ENCODE measurements at regions not wholly inside any gene's neighbourhood (a gene's known extent, or its start where the extent isn't known, plus 50 kb on each side); places are given as distances from the start of the nearest gene placed in this dataset.

DNA sequence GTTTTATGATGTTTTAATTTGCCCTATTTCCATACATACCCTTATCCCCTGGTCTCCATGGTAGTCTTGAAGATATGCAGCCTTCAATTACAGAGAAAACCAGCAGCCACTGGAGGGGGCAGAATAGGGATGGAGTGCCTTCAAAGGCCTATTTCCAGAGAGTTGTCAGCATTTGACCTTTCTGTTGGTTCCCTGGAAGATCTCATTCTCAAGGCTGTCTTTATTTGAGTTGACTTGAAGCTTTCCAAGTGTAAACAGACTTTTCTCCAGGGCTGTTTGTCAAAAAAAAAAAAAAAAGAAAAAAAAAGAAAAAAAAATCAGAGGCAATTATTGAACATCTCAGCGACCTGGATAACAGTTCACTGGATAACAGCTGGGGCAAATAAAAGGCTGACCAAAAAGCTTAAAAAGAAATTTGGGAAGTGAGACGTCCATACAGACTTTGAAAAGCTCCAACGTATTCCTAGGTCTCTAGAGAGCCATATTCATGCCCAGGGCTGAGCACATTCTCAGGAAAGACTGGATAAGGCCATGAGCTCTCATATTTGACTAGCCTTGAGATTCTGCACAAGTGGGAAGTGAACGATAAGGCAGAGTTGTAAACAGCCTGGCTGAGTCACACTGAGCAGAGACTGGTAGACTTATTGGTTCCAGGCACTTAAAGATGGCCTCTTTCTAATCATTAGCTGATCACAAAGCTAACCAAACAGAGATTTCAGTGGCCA is 126.6 kb downstream of the VAPA start:
- Mint-ChIP-seq H3K4me1 (ENCODE audit: low read depth in 2 of 2) (no peaks in the 10 kb centered on the region), H3K27ac (no peak overlapping the region), H3K36me3 (ENCODE audit: insufficient read depth) (no peaks in the 10 kb centered on the region), H3K4me3 (no peak overlapping the region), H3K9me3 (peaks cover 4% of the 10 kb centered on the region in 2 donors), H3K27me3 (peaks cover 13 to 36% of the 10 kb centered on the region in 2 donors)
- DNase-seq (no peak), ATAC-seq (replicated peaks) (no peak)

DNA sequence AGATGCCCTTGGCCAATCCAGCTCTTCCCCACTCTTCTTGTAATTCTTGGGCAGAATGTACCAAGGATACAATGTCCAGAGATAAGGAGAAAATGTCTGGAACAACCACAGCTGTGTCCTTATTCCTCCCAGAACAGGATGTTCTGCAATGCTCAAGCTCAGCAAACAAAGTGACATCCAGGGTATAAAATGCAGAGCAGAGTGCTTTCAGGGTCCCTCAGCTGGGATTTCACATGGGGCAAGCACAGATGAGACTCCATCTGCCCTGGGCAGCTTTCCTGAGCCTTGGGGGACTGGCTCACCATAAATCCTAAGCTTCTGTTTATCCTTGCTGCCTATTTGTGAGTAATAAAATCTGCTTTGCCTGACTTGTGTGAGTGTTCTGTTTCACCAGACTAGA is 127.4 kb downstream of the VAPA start:
- ATAC-seq (replicated peaks) (no peak), DNase-seq (no peak)
- Mint-ChIP-seq H3K27ac (no peak overlapping the region), H3K4me3 (no peak overlapping the region), H3K4me1 (ENCODE audit: low read depth in 2 of 2) (no peaks in the 10 kb centered on the region), H3K36me3 (ENCODE audit: insufficient read depth) (no peaks in the 10 kb centered on the region), H3K9me3 (peaks cover 4% of the 10 kb centered on the region in 2 donors), H3K27me3 (peaks cover 10 to 30% of the 10 kb centered on the region in 2 donors)

DNA sequence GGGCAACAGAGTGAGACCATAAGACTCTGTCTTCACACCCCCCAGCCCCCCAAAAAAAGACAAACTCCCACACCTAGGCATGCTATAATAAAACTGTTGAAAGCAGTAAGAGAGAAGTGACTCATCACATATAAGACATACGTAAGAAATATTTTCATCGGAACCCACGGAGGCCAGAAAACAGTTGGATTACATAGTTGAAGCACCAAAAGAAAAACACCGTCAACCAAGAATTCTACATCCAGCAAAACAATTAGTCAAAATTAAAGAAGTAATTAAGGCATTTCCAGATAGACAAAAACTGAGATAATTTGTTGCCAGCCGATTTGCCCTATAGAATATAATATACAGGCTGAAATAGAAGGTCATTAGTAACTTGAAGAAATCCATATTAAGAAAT is 128.7 kb downstream of the VAPA start:
- Mint-ChIP-seq H3K27ac (no peak overlapping the region), H3K9me3 (peaks cover 4% of the 10 kb centered on the region in 2 donors), H3K36me3 (ENCODE audit: insufficient read depth) (no peaks in the 10 kb centered on the region), H3K4me3 (no peak overlapping the region), H3K27me3 (peaks cover 3 to 17% of the 10 kb centered on the region in 2 donors), H3K4me1 (ENCODE audit: low read depth in 2 of 2) (no peaks in the 10 kb centered on the region)
- no peak for ATAC-seq (replicated peaks)
- no peak for DNase-seq

DNA sequence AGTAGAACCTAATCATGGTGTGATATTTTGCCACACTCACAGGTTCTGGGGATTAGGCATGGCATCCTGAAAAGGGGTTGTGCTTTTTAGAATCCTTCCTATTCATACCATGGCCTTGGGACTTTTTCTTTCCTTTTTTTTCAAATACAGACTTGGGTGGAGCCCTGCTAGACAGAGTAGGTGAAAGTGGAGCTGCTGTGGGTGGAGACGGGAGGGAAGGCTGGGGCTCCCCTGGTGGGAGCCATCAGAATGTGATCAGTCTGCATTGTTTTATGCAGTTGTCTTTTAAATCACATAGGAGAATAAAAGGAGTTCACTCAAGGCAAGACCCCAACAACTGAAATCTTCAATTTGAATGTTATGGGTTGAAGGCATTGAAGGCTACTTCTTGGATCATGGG is 130.2 kb downstream of the VAPA start:
- no peak overlapping the region for H3K4me3 Mint-ChIP-seq
- H3K9me3 Mint-ChIP-seq: peaks cover 4% of the 10 kb centered on the region in 2 donors
- DNase-seq: no peak
- peaks cover 0 to under 1% of the 10 kb centered on the region in 2 donors for H3K27me3 Mint-ChIP-seq
- no peak for ATAC-seq (replicated peaks)
- no peak overlapping the region for H3K27ac Mint-ChIP-seq
- no peaks in the 10 kb centered on the region for H3K36me3 Mint-ChIP-seq (ENCODE audit: insufficient read depth)
- H3K4me1 Mint-ChIP-seq (ENCODE audit: low read depth in 2 of 2): no peaks in the 10 kb centered on the region

DNA sequence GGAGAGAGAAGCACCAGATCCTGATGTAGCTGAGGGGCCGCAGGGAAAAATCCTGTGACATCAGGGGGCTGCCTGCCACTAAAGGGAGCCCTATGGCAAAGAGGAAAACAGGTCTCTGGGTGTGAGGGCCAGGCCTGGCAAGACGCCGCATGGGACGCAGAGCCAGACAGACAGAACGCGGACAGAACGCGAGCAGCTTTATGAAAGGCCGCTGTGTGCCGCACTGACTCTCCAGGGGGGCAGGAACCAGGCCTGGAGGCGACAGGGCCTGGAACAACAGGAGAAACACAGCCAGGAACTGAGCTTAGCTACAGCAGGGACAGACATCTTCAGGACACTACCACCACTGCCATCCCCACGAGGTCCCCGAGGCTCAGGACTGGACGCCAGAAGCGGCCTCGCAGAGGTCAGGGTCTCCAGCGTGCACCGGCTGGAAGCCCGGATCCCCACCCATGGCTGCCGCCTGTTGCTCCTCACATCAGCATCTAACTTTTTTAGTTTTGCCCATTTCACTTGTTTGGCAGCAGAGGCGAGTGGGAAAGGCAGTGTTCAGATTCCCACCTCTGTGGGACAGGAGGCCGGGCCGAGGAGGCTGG is 131.6 kb downstream of the VAPA start:
- no peak overlapping the region for H3K4me3 Mint-ChIP-seq
- ATAC-seq (replicated peaks) (no peak), DNase-seq (no peak)
- no peak overlapping the region for H3K27ac Mint-ChIP-seq
- no peaks in the 10 kb centered on the region for H3K4me1 Mint-ChIP-seq (ENCODE audit: low read depth in 2 of 2)
- H3K36me3 Mint-ChIP-seq (ENCODE audit: insufficient read depth): no peaks in the 10 kb centered on the region
- H3K27me3 Mint-ChIP-seq: peaks cover 0 to 6% of the 10 kb centered on the region in 2 donors
- H3K9me3 Mint-ChIP-seq: peaks cover 4% of the 10 kb centered on the region in 2 donors

DNA sequence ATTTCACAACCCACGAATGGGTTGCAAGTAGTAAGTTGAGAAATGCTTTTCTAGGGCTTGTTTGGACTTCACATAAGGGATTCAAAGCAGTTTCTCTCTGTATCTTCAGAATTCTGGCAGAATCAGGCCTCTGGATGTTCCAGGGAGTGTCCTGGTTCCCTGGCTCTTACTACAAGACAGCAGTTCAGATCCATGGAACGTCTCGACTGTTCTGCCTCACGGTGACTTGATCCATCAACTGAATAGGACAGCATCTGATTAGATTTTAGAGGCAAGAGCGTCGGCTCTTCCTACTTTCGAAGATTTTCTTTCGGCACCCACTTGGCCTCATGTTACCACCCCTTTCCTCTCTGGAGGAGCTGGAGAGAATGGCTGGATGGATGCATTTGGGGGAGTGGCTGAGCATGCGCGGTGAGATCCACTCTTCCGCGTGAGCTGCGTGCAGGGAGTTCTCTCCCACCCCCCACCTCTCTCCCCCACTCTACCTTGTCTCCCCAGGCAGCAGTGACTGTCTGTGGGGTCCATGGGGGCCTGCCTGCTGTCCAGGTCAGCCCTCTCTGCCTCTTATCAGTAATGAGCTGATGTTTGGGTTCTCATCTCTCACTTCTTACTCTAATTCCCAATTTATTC is 132.5 kb downstream of the VAPA start:
- peaks cover 0 to 6% of the 10 kb centered on the region in 2 donors for H3K27me3 Mint-ChIP-seq
- no peak overlapping the region for H3K27ac Mint-ChIP-seq
- ATAC-seq (replicated peaks) (no peak), DNase-seq (no peak)
- H3K9me3 Mint-ChIP-seq: peaks cover 4% of the 10 kb centered on the region in 2 donors
- no peaks in the 10 kb centered on the region for H3K36me3 Mint-ChIP-seq (ENCODE audit: insufficient read depth)
- H3K4me1 Mint-ChIP-seq (ENCODE audit: low read depth in 2 of 2): no peaks in the 10 kb centered on the region
- H3K4me3 Mint-ChIP-seq: no peak overlapping the region

DNA sequence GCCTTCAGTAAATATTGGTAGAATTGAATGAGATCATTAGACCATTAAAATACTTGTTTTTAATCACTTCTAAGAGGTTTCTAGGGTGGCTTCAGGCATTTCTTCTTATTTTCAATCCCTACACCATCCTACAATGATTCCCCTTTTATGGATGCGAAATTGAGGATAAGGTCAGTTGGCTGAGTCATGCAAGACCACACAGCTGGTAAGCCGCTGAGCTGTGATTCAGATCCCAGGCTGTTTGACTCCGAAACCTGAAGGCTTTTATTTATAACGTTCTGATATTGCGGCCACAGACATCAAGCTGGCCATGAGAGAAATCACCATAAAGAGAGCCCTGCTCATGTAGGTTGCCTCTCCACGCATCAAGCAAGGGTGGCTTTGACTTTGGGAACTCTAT is 133.4 kb downstream of the VAPA start:
- DNase-seq: no peak
- Mint-ChIP-seq H3K36me3 (ENCODE audit: insufficient read depth) (no peaks in the 10 kb centered on the region), H3K27ac (no peak overlapping the region), H3K4me3 (no peak overlapping the region), H3K27me3 (peaks cover 0 to 6% of the 10 kb centered on the region in 2 donors), H3K4me1 (ENCODE audit: low read depth in 2 of 2) (no peaks in the 10 kb centered on the region), H3K9me3 (no peaks in the 10 kb centered on the region)
- ATAC-seq (replicated peaks): no peak

DNA sequence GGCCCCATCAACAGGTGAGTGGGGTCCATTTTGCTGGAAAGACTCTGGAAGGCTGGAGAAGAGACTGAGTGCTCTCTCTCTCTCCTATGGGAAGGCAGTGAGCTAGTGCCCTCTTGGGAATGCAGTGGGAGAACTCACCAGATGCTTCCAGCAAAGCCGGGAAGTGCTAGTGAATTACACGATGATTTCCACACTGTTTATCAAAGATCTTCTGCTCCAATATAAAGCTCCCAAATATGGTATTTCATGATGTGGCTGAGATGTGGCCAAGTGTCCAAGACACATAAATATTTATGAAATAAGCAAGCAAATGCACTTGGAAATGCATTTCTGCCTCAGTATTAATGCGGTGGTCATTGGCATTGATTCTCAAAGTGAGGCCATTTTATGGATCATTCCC is 135.9 kb downstream of the VAPA start:
- H3K36me3 Mint-ChIP-seq (ENCODE audit: insufficient read depth): no peaks in the 10 kb centered on the region
- no peak for DNase-seq

DNA sequence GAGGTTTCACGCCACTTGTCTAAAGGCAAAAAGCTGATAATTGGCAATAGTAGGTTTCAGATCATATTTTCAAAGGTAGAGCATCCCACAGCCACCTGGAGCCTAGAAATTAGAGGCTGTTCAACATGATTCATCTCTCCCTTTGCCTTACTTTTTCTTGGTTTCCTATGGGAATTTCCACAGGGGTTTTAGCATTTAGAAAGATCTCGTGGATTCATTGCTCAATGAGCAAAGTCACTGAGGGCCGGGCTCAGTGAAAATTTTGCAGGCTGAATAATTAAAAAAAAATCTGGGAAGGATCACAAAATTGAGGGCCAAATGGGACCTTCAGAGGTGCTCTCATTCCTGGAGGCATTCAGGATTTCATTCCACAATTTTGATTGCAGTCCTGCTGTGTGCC is 137.1 kb downstream of the VAPA start:
- Mint-ChIP-seq H3K4me1 (ENCODE audit: low read depth in 2 of 2) (no peaks in the 10 kb centered on the region), H3K9me3 (no peaks in the 10 kb centered on the region), H3K27ac (no peak overlapping the region), H3K27me3 (peaks cover 6 to 22% of the 10 kb centered on the region in 2 donors), H3K4me3 (no peak overlapping the region), H3K36me3 (ENCODE audit: insufficient read depth) (no peaks in the 10 kb centered on the region)
- DNase-seq (no peak), ATAC-seq (replicated peaks) (no peak)

More for the DNA sequence above, 135.9 kb downstream of the VAPA start:
- Mint-ChIP-seq H3K27ac (no peak overlapping the region), H3K4me3 (no peak overlapping the region), H3K9me3 (no peaks in the 10 kb centered on the region), H3K4me1 (ENCODE audit: low read depth in 2 of 2) (no peaks in the 10 kb centered on the region), H3K27me3 (peaks cover 6 to 20% of the 10 kb centered on the region in 2 donors)
- ATAC-seq (replicated peaks): no peak

DNA sequence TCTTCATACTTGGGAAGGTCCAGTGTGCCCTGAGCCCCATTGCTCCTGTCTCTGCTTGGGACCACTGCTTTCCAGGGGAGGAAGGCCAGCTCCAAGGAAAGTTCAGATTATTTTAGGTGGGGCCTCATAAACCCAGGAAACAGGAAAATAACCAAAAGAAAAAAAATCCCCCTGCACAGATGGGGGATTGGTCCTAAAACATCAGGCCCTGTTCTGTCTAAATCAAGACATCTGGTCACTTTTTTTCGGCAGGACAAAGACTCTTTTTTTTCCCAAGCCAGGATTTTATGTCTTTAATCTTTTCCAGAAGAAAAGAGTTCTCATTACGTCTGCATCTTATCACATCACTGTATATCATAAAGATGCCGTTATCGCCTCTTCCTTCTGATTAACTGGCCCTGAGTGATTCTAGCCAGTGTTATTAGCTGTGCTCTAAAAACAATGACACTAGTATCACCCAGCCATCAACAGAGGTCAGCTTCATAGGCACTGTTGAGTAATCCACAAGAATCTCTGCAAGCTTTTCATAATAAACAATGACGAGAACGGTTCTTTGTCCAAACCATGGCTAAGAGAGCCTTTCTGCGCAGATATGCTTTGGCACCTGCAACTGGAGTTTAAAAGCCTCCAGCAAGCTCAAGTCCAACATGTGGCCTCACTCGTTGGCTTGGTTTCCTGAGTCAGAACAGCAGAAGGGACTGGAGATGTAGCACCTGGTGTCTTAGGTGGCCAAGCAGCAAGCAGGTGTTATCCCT is 138.2 kb downstream of the VAPA start:
- Mint-ChIP-seq H3K9me3 (no peaks in the 10 kb centered on the region), H3K27ac (peak overlapping the region in 1 of 2 donors; percentile 62), H3K27me3 (peaks cover 12 to 31% of the 10 kb centered on the region in 2 donors), H3K4me1 (ENCODE audit: low read depth in 2 of 2) (no peaks in the 10 kb centered on the region), H3K36me3 (ENCODE audit: insufficient read depth) (no peaks in the 10 kb centered on the region), H3K4me3 (no peak overlapping the region)
- DNase-seq (no peak), ATAC-seq (replicated peaks) (no peak)

DNA sequence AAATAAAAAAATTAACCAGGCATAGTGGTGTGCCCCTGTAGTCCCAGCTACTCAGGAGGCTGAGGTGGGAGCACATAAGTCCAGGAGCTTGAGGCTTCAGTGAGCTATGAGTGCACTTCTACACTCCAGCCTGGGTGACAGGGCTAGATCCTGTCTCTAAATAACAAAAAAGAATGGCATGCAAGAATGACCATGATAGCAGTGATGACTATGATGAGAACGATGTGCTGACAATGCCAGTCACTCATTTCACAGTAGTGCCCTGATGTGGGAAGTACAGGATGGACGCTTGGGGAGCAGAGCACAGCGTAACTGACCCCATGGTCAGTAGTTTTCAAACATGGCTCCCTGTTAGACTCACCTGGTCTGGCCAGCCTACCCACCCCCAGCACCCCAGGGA is 139.1 kb downstream of the VAPA start:
- ATAC-seq (replicated peaks) (no peak), DNase-seq (no peak)
- H3K27me3 Mint-ChIP-seq: peaks cover 13 to 34% of the 10 kb centered on the region in 2 donors
- no peak overlapping the region for H3K27ac Mint-ChIP-seq
- H3K9me3 Mint-ChIP-seq: no peaks in the 10 kb centered on the region
- no peaks in the 10 kb centered on the region for H3K36me3 Mint-ChIP-seq (ENCODE audit: insufficient read depth)
- no peaks in the 10 kb centered on the region for H3K4me1 Mint-ChIP-seq (ENCODE audit: low read depth in 2 of 2)
- no peak overlapping the region for H3K4me3 Mint-ChIP-seq

DNA sequence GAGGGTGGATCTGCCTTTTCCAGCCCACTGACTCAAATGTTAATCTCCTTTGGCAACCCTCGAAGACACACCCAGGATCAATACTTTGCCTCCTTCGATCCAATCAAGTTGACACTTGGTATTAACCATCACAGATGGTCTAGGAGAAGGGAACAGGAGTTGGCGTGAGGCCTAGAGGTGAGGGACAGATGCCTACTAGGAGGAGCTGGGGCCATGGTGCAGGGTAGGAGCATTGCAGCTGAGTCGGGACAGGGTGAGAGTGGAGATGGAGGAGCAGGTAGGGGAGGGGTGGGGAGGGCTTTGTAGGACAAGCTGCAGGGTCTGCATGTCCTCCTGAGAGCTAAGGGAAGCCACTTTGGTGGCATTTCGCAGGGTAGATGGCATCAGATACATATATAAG is 140.0 kb downstream of the VAPA start:
- Mint-ChIP-seq H3K27me3 (peaks cover 13 to 39% of the 10 kb centered on the region in 2 donors), H3K4me1 (ENCODE audit: low read depth in 2 of 2) (no peaks in the 10 kb centered on the region), H3K9me3 (no peaks in the 10 kb centered on the region), H3K36me3 (ENCODE audit: insufficient read depth) (no peaks in the 10 kb centered on the region), H3K4me3 (no peak overlapping the region), H3K27ac (no peak overlapping the region)
- DNase-seq (no peak), ATAC-seq (replicated peaks) (no peak)

DNA sequence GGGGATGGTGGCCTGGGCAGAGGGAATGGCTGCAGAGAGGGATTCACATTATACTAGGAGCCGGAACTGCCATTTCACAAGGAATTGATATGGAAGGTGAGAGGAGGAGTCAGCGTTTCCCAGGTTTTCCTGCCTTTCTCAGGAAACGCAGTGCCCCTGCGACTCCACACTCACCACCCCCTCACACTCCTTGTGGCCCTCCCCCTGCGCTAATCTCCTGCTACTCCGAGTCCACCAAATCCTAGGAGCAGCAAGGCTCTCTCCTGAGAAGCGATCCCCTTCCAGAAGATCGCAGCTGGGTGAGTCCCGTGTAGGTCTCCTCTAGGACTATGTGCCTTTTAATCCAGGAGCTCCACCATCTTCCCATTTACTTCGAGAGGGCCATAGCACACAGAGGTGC is 140.6 kb downstream of the VAPA start:
- Mint-ChIP-seq H3K4me3 (no peak overlapping the region), H3K9me3 (no peaks in the 10 kb centered on the region), H3K27me3 (peaks cover 11 to 44% of the 10 kb centered on the region in 2 donors), H3K36me3 (ENCODE audit: insufficient read depth) (no peaks in the 10 kb centered on the region), H3K4me1 (ENCODE audit: low read depth in 2 of 2) (no peaks in the 10 kb centered on the region), H3K27ac (no peak overlapping the region)
- no peak for DNase-seq
- no peak for ATAC-seq (replicated peaks)
